ENCODE measurements at regions not wholly inside any gene's neighbourhood (a gene's known extent, or its start where the extent isn't known, plus 50 kb on each side); places are given as distances from the start of the nearest gene placed in this dataset.

DNA sequence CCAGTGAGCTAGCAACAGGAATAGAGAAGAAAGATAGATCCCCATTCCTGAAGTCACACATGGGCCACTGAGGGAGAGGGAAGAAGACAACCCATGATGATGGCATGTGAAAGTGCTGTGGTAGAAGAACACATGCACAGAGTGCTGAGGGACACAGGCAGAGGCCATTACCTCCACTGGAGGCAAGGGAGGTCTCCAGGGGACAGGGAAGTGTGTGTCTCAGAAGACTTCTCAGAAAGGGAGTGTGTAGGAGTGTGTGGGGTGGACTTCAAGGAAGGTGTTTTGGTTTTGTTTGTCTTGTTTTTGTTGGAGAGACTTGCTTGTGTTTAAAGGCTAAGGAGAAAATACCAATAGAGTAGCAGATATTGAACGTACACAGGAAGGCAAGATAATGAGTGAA lies 77.0 kb upstream of the SMARCA2 start:
- TF ChIP-seq CTCF (IDR thresholded peaks at IDR 0.05) (no peak), POLR2AphosphoS5 (IDR thresholded peaks at IDR 0.05) (no peak), POLR2A (IDR thresholded peaks at IDR 0.05) (no peak), EP300 (IDR thresholded peaks at IDR 0.05) (no peak)

Measured in suprapubic skin (tissue), 4 donors.